PFSK-1 (cell line): ENCODE measurements at regions not wholly inside any gene's neighbourhood (a gene's known extent, or its start where the extent isn't known, plus 50 kb on each side); places are given as distances from the start of the nearest gene placed in this dataset.

Experiments used
- POLR2AphosphoS5 ChIP-seq: IDR thresholded peaks from 2 replicates; pipeline ENCODE4 v1.6.1; 2012; ENCODE audit warnings: low read depth, mild to moderate bottlenecking, control low read depth, low read length, moderate library complexity
- TAF1 ChIP-seq: IDR thresholded peaks from 2 replicates; pipeline ENCODE4 v1.6.1; 2012; ENCODE audit warnings: low read length, control low read depth, borderline replicate concordance; ENCODE audit not compliant: insufficient read depth

DNA sequence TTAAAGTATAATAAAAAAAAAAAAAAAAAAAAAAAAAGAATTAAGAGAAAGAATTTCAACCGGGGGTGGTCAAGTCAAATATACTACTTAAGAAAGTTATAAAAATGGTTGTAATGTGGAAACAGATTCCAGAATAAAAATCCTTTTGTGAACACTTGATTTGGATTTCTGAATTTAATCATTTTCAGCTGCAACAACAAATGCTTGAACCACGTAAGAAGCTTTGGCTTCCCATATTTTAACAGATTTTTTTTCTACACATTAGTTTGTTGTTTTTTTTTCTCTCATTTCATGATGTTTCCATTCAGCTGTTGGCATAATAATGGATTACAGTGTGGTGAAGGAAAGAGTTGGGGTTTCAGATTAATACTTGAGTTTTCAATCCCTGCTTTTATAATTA, 137.3 kb upstream of the AGR3 start:
- TF ChIP-seq TAF1: no peak
- no peak for TF ChIP-seq POLR2AphosphoS5
